GM18511 (cell line): ENCODE measurements at regions not wholly inside any gene's neighbourhood (a gene's known extent, or its start where the extent isn't known, plus 50 kb on each side); places are given as distances from the start of the nearest gene placed in this dataset.

Experiments used
- ATAC-seq: cut with Tn5 transposase; IDR thresholded peaks from one replicate; pipeline ENCODE4 v1.9.1; 2021; ENCODE audit warnings: mild to moderate bottlenecking, moderate library complexity; ENCODE audit not compliant: unreplicated experiment

DNA sequence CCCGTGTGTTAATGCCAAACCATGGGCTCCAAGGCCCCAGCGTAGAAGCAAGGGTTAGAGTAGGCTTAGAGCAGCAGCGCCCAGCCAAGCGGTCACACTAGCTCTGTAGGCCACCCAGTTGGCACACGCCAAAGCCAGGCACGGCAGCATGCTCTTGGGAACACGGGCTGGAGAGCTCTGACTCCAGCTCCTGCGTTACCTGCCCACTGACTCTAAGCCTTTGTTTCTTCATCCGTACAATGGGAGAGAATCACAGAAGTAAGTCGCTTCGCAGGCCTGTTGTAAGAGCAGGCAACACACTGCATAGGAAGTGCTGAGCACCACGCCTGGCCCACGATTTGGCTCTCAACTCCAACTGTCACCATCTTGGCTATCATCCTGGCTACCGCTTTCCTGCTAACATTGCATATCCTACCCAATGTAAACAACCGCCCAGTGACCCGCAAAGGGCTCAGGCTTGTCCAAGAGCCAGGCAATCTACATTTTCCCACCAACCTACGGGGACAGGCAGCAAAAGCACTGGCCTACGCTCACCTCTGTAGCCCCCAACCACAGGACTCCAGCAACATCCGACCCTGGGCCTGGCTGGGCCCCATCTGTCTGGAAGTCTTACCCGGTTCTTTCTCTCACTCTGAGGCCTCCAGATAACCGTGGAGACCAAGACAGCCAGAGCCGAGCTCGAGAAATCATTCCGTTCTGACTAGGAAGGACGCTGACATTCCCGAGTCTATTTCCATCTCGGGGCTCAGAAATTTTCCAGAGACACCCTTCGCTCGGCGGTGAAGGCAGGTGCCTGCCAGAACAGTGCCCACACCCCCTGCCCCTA is 91.5 kb upstream of the ZNF507 start:
- ATAC-seq = no peak

GRCh38 chr19:32254509-32254890 is 90.9 kb upstream of the ZNF507 start:
- ATAC-seq = no peak

- ATAC-seq = no peak
Observed at GRCh38 chr19:32255536-32256295, 89.7 kb upstream of the ZNF507 start.

DNA sequence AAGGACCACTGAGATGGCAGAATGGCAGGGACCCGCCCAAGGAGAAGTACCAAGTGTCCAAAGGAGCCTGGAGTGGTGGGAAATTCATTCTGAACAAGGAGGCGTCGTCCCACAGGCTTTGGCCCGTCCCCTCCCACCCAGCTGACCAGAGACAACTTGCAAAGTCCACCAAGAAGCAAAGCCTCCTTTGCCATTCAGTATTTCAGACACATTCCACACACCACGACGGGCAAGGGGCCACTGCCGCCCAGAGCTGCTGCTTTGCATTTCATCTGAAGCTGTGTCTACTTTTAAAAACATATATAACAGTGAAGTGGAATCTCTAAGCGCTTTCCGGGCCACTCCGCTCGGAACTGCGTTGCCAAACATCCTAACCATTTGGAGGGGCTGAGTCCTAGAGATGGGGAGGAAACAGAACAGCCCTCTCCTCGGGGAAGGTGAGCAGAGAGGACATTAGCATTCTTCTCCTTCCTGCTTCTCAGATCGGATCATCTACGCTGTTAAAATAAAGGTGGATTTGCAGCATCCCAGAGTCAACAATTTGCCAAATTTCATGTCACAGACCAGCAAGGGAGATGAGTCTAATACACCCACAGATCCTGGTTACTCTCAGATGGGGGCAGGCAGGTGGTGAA is 89.0 kb upstream of the ZNF507 start:
- no peak for ATAC-seq

DNA sequence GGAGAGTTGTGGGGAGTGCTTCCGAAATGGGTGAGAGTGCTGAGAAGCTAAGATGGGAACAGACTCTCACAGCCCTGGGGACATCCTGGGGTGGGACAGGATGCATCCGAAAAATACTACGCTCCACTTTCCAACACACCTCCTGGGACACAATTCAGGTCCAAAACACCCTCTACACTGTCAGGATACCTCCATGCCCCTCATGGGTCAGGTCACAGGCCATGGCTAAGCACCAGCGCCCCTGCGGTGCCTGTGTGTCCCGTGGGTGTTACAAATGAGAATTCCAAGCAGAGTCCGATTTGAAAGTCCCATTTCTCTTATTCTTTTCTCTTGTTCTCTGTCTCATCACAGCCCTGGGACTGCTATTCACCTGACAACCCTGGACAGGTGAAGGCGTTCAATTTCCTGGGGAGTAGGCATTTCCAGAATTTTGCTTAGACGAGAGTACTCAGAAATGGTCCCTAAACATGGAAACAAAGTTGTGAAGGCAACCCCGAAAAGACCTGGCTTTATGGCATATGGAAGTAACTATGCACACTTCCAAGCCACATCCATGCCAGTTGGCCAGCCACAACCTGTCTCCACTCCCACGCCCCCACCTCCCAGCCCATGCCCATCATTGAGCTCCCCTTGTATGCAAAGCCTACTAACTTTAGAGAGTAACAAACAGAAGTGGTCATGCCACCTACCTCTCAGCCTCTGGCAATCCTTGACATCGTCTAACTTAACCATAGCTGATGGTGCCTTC is 87.9 kb upstream of the ZNF507 start:
- ATAC-seq = no peak

GRCh38 chr19:32258167-32258566 is 87.2 kb upstream of the ZNF507 start:
- no peak for ATAC-seq

- ATAC-seq = no peak
Observed at GRCh38 chr19:32264568-32264967, 80.8 kb upstream of the ZNF507 start.

DNA sequence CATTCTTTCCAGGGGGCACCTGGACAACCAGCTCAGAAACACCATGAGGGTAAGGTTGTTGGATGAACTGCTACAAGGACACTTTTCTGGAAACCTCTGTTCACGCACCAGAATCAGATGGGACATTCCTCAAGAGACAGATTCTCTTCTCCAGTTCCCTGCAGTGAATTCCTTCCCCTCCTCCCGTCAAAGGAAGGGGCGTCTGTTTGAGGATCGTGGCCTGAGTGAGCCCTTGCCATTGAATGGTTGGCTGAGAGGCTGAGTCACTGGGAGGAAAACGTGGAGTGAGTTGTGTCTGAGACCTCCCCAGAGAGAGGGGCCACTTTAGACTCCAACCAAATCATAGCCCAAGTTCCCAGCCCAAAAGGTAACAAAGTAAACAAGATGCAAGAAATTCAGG is 79.4 kb upstream of the ZNF507 start:
- no peak for ATAC-seq

- ATAC-seq = no peak
Observed at GRCh38 chr19:32266460-32266859, 79.0 kb upstream of the ZNF507 start.

DNA sequence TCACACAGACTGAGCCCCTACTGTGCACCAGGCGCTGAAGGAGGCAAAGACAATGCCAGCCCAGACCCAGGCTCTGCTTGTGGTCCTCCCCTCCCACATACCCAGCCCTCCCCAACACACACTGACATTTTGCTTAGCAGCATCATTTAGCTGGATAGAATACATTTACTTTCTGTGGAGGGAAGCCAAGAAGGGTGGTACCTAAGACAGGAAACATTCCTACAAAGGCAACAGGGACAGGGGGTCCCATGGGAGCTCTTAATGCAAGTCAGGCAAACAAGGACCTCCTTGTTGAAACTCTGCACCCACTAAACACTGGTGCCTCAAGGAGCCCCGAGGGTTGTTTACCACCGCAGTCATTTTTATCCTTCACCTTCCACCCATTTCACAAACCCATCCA is 77.0 kb upstream of the ZNF507 start:
- ATAC-seq = no peak

- ATAC-seq = no peak
Observed at GRCh38 chr19:32269831-32270230, 75.6 kb upstream of the ZNF507 start.

DNA sequence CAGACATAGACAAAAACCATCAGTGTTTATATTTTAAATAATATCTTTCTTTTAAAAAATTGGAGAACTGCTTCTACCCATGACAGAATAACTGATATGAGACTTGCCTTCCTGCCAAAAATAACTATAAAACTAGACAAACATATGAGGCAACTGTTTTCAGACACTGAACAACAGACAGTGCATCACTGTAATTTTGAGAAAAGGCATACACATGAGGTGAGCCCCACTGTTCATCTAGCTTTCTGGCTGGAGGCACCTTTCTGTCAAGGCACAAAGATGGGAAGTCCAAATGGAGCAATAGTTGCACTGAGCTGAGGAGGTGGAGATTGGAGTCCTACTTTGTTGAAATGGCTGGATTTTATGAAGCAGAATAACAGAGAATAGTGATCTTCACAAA is 71.9 kb upstream of the ZNF507 start:
- no peak for ATAC-seq

- ATAC-seq = no peak
Observed at GRCh38 chr19:32287086-32287485, 58.3 kb upstream of the ZNF507 start.

- ATAC-seq = no peak
Observed at GRCh38 chr19:32287811-32288227, 57.6 kb upstream of the ZNF507 start.

- no peak for ATAC-seq
Observed at GRCh38 chr19:32289566-32290210, 55.7 kb upstream of the ZNF507 start.

GRCh38 chr19:32291876-32292275 is 53.5 kb upstream of the ZNF507 start:
- ATAC-seq = no peak

DNA sequence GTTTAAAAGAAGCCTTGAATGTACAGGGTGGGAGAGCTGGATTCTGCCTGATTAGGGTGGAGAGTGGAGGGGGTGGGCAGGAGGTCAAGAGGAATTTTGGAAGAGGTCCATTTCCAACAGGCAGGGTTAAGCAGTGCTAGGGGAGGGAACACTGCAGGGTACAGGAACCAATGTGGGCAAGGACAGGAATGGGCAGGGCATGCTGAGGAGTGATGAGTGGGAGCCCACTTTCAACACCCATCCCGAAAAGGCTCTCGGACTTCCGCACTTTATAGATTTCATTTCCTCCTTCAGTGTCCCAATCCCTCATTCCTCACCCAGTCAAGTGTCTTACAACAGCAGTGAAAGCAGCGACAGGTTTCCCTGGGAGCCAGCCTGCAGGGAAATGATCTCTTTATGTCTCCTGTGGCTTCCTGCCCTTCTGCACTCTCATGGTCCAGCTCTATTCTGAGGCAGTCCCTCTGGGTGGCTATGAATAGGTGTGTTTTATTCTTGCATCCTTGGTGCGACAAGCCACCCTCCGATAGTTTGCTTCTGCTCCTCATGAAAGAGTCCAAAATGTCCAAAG is 50.5 kb upstream of the ZNF507 start:
- ATAC-seq = no peak
